ENCODE measurements at regions not wholly inside any gene's neighbourhood (a gene's known extent, or its start where the extent isn't known, plus 50 kb on each side); places are given as distances from the start of the nearest gene placed in this dataset.

DNA sequence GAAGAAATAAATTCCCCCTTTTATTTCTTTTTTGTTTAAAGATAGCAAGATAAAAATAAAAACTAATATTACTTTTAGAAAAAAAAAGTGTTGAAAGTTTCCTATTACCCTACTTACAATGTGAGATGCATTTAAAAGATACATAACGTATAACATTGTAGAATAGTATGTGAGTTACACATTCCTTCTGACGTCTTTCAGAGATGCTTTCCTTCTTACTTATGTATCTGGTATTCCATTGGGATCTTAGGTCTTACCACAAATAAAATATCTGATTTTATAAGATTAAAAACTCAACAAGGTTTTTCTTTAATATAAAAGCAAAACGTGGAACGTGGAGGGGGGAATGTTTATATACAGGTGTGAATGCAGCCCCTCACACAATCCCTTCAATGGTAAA lies 147.2 kb upstream of the ETS2 start:
- Histone ChIP-seq H3K9me1 (replicated peaks; ENCODE audit: control insufficient read depth, extremely low read depth, insufficient read depth, low read length) (no peaks in the 10 kb centered on the region), H3K79me2 (ENCODE audit: control insufficient read depth, insufficient read depth, low read length) (no peaks in the 10 kb centered on the region), H4K20me1 (replicated peaks; ENCODE audit: control insufficient read depth, extremely low read depth, insufficient read depth, low read length) (no peaks in the 10 kb centered on the region), H3K9me3 (replicated peaks; ENCODE audit: control insufficient read depth, insufficient read depth, low read length) (no peaks in the 10 kb centered on the region), H3K27me3 (ENCODE audit: control insufficient read depth in 2 of 2, insufficient read depth in 2 of 2, low read length in 2 of 2) (peaks cover 55 to 83% of the 10 kb centered on the region in 2 experiments), H3K4me2 (ENCODE audit: insufficient read depth, low read length) (no peak overlapping the region), H3K36me3 (ENCODE audit: control insufficient read depth in 2 of 2, extremely low read depth in 1 of 2, insufficient read depth in 2 of 2, low read length in 2 of 2) (no peaks in the 10 kb centered on the region), H3K27ac (ENCODE audit: insufficient read depth, low read depth, low read length) (no peak overlapping the region), H2AFZ (ENCODE audit: low read depth, low read length) (no peak overlapping the region), H3K4me1 (ENCODE audit: control insufficient read depth, extremely low read depth, insufficient read depth, low read length) (no peaks in the 10 kb centered on the region), H3K9ac (replicated peaks; ENCODE audit: extremely low read depth, insufficient read depth, low read length) (no peak overlapping the region), H3K4me3 (replicated peaks in 1 of 3; ENCODE audit: insufficient read depth in 1 of 3, low read depth in 1 of 3, low read length in 3 of 3) (no peak overlapping the region)
- POLR2A ChIA-PET: no interaction called here
- CTCF ChIA-PET: no interaction called here
- no peak for FAIRE-seq
- intact Hi-C loops (cut with micrococcal nuclease) (no loop called here), dilution Hi-C loops (cut with MboI; ENCODE audit: extremely low pct_ligation_motif_present, low sequenced_read_pairs) (no loop called here)
- no peak for DNase-seq (ENCODE audit: low read depth, low spot score)
- no TSS peak for BruUV-seq (replicated peaks)
- no peak for TF ChIP-seq MYC (IDR thresholded peaks at IDR 0.05; ENCODE audit: low read depth, low read length)
- TF ChIP-seq, protein P1, sequence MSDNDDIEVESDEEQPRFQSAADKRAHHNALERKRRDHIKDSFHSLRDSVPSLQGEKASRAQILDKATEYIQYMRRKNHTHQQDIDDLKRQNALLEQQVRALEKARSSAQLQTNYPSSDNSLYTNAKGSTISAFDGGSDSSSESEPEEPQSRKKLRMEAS (IDR thresholded peaks at IDR 0.05; ENCODE audit: insufficient read depth, insufficient read length): no peak
- TF ChIP-seq JUN (IDR thresholded peaks at IDR 0.05; ENCODE audit: borderline replicate concordance, insufficient read depth, insufficient read length, low read depth): no peak
- no peak for TF ChIP-seq POLR2A (IDR thresholded peaks at IDR 0.05; ENCODE audit: low read depth, low read length)
- no peak for TF ChIP-seq POLR2AphosphoS5 (IDR thresholded peaks at IDR 0.05; ENCODE audit: insufficient read depth, low read depth, low read length)
- TF ChIP-seq FOS (IDR thresholded peaks at IDR 0.05; ENCODE audit: borderline replicate concordance, insufficient read depth, low read length): no peak

DNA sequence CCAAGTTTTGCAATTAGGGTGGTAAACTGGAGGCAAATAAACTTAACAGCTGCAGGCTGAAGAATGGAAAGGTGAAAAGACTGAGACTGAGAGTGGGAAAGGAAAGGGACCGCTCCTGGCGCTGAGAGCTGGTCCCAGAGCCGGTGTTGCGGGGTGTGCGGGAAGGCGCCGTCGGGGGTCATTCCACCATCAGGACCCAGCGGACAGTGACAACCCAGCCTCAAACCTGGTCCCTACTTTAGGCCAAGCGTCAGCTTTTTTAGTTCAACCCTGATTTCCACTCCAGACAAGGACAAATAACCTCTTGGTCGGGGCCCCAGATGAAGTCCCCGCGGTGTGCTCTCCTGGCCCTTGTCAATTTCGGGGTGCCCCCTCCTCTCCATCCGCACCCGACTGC lies 145.8 kb upstream of the ETS2 start:
- no peak for FAIRE-seq
- Histone ChIP-seq H3K27ac (ENCODE audit: insufficient read depth, low read depth, low read length) (no peak overlapping the region), H3K4me2 (ENCODE audit: insufficient read depth, low read length) (no peak overlapping the region), H3K9ac (replicated peaks; ENCODE audit: extremely low read depth, insufficient read depth, low read length) (no peak overlapping the region), H4K20me1 (replicated peaks; ENCODE audit: control insufficient read depth, extremely low read depth, insufficient read depth, low read length) (no peaks in the 10 kb centered on the region), H3K36me3 (ENCODE audit: control insufficient read depth in 2 of 2, extremely low read depth in 1 of 2, insufficient read depth in 2 of 2, low read length in 2 of 2) (no peaks in the 10 kb centered on the region), H3K9me1 (replicated peaks; ENCODE audit: control insufficient read depth, extremely low read depth, insufficient read depth, low read length) (no peaks in the 10 kb centered on the region), H3K27me3 (ENCODE audit: control insufficient read depth in 2 of 2, insufficient read depth in 2 of 2, low read length in 2 of 2) (peaks cover 61 to 96% of the 10 kb centered on the region in 2 experiments), H3K9me3 (replicated peaks; ENCODE audit: control insufficient read depth, insufficient read depth, low read length) (no peaks in the 10 kb centered on the region), H3K79me2 (ENCODE audit: control insufficient read depth, insufficient read depth, low read length) (no peaks in the 10 kb centered on the region), H3K4me3 (replicated peaks in 1 of 3; ENCODE audit: insufficient read depth in 1 of 3, low read depth in 1 of 3, low read length in 3 of 3) (no peak overlapping the region), H2AFZ (ENCODE audit: low read depth, low read length) (no peak overlapping the region), H3K4me1 (ENCODE audit: control insufficient read depth, extremely low read depth, insufficient read depth, low read length) (no peaks in the 10 kb centered on the region)
- dilution Hi-C loops (cut with MboI; ENCODE audit: extremely low pct_ligation_motif_present, low sequenced_read_pairs): no loop called here
- TF ChIP-seq POLR2A (IDR thresholded peaks at IDR 0.05; ENCODE audit: low read depth, low read length) (no peak), EZH2 (IDR thresholded peaks at IDR 0.05; ENCODE audit: borderline replicate concordance, low read depth, low read length, severe bottlenecking) (peak; percentile 69)
- CTCF ChIA-PET: interaction anchor here (1.2 kb wide), 1 partner anchor 478 kb away, joined by 3 read pairs; no protein-coding TSS in a partner anchor
- BruUV-seq (replicated peaks): no TSS peak
- intact Hi-C loops (cut with micrococcal nuclease): no loop called here
- DNase-seq (ENCODE audit: low read depth, low spot score): no peak
- POLR2A ChIA-PET: no interaction called here

All from endothelial cell of umbilical vein (primary cell).